Cerebellar nuclear complex (tissue), 1 donor: ENCODE measurements at regions not wholly inside any gene's neighbourhood (a gene's known extent, or its start where the extent isn't known, plus 50 kb on each side); places are given as distances from the start of the nearest gene placed in this dataset.
"Not testable (repeated sequence)": the region's sequence is repeated elsewhere in the genome, so short reads cannot be mapped to it uniquely, and the experiment has no call there.

Source experiments
- DNase-seq, 2 experiments: peaks; one replicate each; lab custom pipeline; 2025; lab: John Stamatoyannopoulos, UW

DNA sequence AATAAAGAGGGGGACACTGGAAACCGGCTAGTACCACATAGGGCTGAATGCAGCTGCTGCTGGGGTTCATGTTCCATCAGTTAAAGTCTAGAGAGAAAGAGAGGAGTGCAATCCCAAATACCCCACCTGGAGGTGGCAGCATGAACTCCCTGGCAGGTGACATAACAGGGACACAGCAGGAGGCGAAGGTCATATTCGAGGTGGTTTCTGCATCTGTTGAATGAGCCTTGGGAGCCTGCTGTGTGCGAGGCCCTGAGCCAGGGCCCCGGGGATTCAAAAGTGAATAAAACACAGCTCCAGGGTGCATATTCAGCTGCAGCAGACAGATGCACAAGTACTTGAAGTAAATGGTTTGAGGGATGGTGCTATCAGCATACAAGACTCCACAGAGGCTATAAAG lies 456.8 kb downstream of the SETD4 start:
- no peak for DNase-seq

DNA sequence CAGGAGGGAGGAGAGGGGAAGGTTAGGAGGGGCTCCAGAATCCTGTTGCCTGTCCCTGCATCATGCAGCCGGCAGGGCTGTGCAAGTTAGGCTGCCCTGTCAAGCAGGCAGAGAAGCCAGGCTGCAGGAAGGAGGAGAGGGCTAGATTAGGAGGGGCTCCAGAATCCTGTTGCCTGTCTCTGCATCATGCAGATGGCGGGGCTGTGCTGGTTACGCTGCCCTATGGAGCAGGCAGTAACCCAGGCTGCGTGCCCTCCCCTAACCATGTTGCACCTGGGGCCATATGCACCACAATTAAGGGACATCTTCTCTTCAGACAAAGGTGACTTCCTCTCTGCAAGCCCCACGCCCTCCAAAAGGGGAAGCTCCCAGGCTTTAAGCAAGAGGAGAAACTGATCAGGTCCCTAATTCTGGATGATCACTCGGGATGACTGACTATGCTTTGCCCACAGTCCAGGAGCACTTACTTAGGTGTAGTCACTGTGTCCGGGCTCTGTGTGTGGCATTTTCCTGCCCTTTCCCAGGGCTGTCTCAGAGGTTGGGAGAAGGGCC lies 457.4 kb downstream of the SETD4 start:
- no peak for DNase-seq

DNA sequence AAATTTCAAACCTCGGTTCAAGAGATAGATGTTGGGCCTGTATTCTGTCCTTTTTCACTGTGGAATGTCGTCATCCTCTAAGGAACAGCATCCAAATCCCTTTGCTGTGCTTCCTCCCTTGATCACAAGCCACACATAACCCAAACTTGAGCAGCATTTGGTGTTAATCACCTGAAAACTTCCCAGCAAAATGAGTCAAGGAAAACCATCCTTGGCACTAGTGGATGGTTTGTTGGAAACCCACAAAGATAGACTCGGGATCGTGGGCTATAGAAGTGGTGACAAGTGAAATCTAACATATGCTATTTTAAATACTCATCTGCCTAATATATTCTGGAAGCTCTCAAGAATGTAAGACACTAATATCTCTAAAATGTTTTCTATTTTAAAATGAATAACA lies 459.1 kb downstream of the SETD4 start:
- DNase-seq = no peak

DNA sequence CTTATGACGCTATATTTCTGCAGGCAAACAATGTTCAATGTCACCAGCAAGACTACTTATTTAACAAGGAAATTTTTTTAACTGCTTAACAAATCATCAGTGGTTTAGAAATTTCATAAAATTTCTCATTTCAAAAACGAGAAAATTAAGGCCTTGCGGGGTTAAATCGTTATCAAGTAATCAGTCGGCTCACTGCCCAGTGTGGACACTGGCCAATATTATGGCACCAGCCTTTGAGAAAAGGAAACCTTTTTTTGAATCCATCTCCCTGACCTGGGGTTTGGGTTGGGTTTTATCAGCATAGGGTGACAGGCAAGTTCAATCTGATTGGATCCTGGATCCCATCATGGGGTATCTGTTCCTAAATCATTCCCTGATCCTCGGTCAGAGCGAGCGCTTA lies 461.2 kb downstream of the SETD4 start:
- no peak for DNase-seq

DNA sequence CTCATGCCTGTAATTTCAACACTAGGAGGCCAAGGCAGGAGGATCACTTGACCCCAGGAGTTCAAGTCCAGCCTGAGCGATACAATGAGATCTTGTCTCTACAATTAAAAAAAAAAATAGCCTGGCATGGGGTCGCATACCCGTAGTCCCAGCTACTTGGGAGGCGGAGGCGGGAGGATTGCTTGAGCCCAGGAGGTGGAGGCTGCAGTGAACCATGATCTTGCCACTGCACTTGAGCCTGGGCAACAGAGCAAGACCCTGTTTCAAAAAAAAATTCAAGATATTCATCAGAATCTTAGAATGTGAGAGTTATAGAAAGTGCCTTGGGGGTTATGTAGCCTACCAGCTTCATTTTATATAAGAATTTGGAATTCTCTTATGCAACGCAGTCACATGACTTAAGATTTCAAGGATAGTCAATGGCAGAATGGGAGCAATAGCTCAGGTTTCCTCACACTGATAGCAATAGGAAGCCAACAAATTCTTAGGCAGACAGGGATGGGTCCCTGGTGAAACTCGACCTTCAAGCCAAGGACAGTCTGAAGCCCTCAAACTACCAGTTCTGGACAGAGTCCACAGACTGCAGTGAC lies 462.5 kb downstream of the SETD4 start:
- DNase-seq = no peak

DNA sequence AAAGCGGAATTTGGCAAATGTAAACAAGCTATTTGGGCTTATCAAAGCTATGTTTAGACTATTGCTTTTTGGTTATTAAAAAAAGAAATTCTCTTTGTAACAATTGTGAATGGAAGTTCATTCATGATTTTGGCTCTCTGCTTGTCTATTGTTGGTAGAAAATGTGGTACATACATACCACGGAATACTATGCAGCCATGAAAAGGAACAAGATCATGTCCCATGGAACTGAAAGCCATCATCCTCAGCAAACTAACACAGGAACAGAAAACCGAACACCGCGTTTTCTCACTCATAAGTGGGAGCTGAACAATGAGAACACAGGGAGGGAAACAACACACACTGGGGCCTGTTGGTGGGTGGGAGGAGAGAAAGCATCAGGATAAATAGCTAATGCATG lies 465.4 kb downstream of the SETD4 start:
- no peak for DNase-seq

DNA sequence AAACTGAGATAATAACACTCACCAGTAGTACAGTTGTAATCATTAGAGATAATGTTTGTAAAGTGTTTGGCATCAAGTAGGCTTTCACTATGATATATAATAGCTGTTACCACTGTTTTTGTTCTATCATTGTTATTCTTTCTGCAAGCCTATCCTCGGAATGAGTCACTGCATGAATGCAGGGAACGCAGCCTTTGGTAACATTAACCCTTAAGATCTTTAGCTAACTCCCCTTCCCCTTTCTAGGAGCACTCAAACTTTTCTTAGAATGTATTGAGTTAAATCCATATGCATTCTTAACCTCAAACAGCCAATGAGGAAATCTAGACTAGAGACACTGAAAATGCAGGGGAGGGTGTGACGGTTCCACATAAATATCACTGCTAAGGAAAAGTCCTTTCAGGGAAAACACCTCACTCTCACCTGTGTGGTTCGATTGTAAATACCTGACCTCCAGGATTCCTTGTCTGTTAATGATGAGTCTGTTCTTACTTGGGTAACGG lies 467.3 kb downstream of the SETD4 start:
- DNase-seq = no peak

DNA sequence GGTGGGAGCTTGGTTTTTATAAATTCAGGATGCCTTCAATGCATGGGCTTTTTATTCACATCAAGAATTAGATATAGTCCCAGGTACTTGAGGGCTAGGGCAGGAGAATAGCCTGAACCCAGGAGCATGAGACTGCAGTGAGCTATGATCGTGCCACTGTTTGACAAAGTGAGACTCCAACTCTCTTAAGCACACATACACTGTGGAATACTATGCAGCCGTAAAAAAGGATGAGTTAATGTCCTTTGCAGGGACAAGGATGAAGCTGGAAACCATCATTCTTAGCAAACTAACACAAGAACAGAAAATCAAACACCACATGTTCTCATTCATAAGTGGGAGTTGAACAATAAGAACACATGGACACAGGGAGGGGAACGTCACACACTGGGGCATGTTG lies 470.0 kb downstream of the SETD4 start:
- DNase-seq = not testable (repeated sequence)

DNA sequence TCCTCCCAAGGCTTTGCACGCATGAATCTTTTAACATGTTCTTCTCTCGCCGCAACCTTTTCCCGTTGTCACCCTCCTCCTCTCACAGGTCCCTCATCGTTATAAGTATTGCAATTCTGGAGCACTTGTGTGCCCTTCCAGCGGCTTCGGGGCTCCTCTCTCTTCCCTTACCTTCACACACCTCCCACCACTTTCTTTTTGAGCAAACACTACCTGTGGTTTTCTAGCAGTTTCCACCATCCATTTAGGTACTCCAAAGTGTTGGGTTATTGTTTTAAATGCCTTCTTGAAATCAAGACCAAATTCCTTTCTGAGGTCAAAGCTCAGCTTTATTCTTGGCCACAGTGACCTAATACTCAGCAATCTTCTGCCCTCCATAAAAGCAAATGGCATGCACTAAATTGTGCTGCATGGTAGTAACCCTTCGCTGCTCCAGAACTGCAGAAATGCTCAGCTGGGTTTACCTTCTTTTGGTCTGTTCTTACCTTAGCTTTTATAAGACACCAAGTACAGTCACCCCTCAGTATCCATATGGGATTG lies 472.4 kb downstream of the SETD4 start:
- DNase-seq = no peak

DNA sequence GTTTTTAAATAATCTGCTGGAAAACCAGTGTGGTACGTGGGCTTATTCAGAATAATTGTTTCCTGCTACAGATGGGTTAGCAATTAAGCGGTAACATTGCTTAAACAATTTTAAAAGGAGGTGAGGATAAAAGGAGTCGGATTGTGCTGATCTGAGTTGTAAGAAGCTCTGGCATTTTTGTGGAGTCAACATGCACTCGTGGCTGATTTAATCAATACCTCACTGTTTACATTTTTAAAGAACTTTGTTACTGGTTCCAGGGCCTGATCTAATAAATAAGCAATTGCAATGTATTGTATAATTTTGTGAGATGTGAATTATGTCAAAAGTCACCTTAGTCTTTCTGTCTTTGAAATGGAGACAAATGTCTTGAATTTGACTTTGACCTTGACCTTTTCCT lies 474.0 kb downstream of the SETD4 start:
- no peak for DNase-seq

DNA sequence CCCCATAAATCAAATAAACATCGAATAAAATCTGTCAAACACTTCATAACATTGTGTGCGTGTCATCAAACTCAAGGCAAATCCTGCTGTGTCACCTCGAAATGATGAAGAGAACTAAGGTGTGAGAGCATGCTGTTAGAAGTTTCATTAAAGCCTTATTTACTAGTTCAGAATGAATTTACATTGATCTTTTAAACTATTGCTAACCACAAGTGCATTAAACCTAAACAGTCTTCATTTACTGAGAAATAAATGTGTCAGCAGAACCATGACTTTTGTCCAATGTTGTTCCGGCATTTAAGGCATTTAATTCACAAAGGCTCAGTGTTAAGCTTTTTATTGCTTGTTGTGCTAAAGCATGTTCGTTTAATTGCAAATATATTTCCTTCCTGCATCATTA lies 474.4 kb downstream of the SETD4 start:
- DNase-seq = no peak

DNA sequence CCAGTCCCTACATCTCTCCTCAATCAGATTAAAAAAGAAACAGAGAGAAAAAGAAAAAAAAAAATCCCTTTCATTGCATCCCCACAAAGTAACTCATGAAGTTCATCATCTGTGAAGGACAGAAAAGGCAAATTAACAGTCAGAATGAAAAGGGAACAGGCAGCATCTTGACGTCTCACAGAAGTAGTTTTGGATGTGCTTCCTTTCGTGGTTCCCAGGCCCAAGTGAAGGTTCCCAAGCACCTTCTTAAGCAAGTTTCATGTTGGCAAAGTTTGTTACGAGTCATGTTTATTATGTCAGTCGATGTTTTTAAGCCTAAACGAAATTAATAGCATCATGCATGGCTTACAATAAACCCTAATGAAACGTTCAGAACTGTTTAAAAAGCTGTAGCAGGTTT lies 475.2 kb downstream of the SETD4 start:
- DNase-seq = no peak

DNA sequence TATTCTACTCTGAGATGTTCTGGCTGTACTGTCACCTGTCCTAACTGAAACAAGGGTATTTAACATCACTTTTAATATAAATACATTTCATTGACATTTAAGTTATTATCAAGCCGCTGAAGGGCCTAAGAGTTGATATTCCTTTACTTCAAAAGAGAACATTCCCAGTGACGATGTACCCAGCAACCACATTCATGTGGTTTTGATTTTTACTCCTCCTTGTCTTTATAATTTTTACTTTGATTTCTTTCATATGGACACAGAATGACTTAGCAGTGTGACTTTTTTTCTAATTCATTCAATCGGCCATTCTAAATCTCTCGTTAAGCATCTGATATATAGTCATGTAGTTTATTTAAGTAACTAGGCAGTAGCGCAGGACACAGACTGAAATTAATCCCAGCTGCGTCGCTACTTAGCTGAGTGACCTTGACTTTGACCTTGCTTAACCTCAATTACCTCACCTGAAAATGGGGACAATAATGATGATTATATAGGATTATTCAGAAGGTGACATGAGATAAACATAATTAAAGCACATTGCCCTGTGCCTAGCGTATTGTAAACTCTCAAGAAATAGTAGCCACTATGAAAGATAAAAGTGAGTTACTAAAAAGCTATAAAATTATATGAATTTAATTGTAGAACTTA lies 476.6 kb downstream of the SETD4 start:
- no peak for DNase-seq

DNA sequence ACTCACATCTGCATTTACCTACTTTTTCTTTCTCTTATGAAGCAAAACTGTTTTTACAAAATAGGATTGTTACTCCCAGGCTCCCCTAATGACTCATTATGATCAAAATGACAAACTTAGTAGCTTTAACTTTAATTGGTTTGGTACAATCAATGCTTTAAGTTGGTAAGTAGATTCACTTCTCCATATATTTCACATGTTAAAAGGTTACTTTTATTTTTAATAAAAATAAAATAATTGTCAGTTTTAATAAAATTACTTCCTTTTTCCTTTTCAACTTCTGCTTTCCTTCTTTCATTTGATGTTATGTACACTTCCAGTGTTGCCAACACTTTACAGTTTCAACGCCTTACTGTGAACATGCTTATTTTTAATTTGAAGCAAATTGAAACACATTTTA lies 477.6 kb downstream of the SETD4 start:
- no peak for DNase-seq

DNA sequence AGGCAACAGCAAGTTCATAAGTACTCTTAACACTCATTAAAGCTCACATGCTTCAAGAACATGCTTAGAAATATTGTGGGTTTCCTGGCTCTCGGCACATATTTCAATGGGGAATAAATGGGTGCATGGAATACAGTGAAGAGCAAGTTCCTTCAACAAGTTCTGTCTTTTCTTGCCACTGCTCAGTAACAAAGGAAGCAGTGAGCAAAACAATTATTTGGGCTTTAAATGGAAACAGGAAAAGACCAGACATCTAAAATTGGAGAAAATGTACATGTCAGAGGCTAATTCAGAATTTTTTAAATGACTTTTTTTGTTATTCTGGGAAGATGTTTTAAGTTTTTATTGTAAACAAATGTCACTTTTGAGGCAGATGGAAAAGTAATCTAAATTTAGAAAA lies 478.7 kb downstream of the SETD4 start:
- DNase-seq = no peak

DNA sequence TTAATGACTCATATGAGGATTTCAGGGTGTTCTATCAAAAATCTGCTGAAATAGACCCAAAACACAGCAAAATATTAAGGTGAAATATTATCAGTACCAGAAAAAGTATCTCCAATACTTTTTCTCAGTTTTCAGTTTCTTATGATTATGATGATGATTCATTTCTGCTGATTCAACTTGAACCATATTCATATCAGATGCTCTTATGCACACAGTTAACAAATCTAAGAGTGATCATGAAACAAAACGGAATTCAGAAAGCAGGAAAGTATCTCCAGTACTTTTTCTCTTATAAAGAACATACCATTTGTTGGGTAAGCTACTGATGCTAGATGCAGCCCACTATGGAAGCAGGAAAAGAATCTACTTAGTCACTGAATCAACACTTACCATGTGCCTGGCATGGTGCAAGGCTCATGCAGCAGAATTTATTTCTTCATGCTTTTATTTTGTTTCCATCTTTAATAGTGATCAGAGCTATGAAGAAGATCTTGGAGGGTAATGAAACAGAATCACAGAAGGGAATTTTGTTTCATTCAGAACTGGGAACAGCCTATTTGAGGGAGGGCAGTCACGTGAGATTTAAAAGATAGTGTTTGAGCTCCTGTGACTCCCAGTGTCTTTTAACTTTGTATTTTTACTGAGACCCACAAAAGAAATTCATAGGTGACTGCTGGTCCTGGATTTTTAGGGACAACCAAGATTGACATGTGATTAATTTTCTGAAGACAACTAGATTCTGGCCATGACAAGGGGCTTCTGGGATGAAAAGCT lies 480.6 kb downstream of the SETD4 start:
- DNase-seq = no peak

DNA sequence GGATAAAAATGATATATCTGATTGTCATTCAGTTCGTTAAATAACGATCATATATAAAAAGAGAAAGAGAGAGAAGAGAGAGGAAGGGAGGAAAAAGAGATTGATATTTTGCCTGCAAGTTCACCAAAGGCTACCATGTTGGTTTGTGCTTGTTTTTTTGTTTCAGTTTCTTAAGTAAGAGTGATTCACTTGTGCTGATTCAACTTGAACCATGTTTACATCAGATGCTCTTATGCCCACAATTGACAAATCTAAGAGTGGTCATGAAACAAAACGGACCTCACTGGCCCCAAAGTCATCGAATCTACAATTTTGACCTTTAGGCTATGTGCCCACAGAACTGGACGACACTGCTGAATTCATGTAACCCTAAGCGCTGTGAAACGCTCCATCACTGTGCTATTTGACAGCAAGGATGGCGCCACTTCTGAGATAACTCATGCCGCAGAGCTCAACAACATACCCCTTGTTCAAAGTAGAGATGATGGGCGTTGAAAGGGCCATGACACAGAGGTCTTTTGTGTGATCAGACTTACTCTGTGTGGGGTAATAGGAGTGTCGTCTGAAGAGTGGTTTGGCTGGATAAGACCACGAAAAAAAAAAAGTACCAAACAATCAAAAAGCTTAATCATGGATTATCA lies 481.4 kb downstream of the SETD4 start:
- no peak for DNase-seq

DNA sequence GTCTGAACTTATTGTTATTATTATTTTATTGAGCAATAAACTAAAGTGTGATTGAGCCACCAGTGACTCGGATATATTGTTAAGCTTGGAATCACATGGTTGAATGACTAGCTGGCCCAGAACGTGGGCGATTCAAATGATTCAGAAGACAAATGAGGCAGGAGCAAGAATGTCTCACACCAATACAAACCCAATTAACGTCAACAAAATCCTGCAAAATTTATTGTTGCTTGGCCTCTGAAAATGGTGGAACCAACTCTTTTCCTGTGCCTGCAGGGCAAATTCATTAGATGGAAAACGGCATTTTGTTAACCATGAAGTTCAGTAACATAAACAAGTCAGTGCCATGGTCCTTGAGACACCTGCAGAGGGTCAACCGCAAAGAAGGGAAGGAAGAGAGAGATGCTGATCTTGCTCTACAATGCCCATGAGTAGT lies 482.0 kb downstream of the SETD4 start:
- DNase-seq = no peak

DNA sequence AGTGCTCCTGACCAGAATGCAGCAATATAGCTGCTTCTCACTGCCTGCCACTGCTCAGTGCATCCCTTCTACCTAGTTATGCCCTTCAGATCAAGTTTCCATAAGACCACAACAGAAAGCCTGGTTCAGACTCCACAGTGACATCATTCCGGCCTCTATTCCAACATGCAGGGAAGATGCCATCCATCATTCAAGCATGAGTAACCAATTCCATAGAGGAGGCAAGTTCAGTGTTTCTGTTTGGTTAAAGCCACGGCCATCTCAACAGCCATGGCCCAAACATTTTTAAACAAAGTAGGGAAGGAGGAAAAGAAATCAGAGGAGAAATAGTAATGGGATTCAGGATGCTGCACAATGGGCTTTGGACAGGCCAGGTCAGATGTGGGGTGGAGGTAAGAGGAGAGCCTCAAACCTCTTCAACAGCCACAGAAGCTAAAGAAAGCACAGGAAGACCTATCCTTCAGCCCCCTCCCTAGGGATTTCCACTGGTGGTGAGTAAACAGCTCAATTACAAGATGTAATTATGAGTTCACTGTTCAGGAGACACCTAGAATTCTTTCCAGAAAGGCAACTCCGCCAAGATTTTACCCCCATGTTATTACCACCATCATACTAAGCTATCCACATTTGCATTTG lies 484.9 kb downstream of the SETD4 start:
- DNase-seq = no peak

DNA sequence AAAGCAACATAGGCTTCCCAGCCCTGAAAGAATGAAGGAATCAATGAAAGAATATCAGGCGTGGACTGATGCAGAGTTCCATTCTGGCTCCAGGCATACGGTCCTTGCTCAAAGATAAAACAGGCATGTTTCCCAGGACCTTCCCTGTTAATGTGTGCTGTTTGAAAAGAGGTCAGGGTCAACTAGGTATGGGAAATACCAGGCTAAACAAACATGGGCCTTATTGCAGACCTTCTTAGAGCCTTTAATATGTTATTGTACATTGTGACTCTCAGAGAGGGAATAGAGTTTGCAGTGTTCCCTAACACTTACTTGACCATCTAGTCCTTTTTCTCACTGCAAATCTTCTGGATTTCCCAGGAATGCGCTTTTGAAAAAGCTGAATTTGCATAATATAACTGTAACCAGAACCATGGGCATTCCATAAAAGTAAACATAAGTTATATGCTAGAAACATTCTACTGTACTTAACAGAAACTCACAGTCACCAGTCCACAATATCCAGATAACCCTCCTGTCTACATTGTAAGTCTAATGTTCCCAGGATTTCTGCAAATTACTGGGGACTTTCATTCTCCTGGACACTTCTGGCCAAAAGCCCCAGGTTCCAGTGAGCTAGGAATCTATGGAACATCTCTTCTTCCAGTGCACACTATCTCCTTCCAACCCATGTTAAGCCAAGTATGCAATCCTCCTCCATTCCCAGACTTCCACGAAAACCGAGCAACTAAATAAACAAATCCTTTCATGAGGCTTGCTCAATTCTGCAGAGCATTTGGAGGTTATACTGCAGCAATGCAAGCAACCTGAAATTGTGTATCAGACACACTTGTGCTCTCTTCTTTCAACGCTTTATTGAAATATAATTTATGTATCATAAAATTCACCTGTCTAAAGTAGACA lies 486.6 kb downstream of the SETD4 start:
- no peak for DNase-seq

DNA sequence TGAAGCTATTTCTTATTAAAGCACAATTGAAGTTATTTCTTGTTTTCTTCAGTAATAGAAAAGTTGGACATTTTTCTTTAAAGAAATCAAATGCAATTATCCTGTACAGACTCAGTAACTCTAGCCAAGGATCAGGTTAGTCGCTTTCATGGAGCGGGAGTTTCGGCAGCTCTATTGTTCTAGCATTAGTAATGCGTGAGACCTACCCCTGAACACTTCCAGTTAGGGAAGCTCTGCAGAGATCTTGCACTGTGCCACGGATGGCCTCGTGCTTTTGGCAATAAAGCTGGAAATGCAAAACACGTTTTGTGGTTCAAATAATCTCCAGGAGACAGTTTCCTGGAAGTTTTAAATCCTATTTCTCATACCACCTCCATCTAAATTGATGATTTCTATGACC lies 488.4 kb downstream of the SETD4 start:
- DNase-seq = no peak
